ENCODE measurements at regions not wholly inside any gene's neighbourhood (a gene's known extent, or its start where the extent isn't known, plus 50 kb on each side); places are given as distances from the start of the nearest gene placed in this dataset.

- TF ChIP-seq, protein P1, sequence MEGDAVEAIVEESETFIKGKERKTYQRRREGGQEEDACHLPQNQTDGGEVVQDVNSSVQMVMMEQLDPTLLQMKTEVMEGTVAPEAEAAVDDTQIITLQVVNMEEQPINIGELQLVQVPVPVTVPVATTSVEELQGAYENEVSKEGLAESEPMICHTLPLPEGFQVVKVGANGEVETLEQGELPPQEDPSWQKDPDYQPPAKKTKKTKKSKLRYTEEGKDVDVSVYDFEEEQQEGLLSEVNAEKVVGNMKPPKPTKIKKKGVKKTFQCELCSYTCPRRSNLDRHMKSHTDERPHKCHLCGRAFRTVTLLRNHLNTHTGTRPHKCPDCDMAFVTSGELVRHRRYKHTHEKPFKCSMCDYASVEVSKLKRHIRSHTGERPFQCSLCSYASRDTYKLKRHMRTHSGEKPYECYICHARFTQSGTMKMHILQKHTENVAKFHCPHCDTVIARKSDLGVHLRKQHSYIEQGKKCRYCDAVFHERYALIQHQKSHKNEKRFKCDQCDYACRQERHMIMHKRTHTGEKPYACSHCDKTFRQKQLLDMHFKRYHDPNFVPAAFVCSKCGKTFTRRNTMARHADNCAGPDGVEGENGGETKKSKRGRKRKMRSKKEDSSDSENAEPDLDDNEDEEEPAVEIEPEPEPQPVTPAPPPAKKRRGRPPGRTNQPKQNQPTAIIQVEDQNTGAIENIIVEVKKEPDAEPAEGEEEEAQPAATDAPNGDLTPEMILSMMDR (IDR thresholded peaks at IDR 0.05), result no peak
- TF ChIP-seq POLR2A (IDR thresholded peaks at IDR 0.05), result no peak
Observed at GRCh38 chr3:76310089-76310488, 524.7 kb upstream of the ZNF717 start.

Measured in Peyer's patch (tissue), 4 donors.